MCF 10A (cell line): ENCODE measurements at regions not wholly inside any gene's neighbourhood (a gene's known extent, or its start where the extent isn't known, plus 50 kb on each side); places are given as distances from the start of the nearest gene placed in this dataset.

Experiments used
- BruUV-seq: library from RNA; stranded (reverse); fragments of 400-500 nt; replicated peaks from 2 replicates; lab custom pipeline; 2021; lab: Mats Ljungman, UMichigan
- CTCF ChIA-PET: fragments of 300-600 bp; sonication (Branson Sonifier 250); formaldehyde crosslinking; extraction: SDS; loops from one replicate; lab custom pipeline; 2021; ENCODE audit warnings: antibody characterized with exemption, inconsistent platforms; lab: Yijun Ruan, JAX
- POLR2A ChIA-PET: fragments of 300-600, 350-650 bp; sonication (Branson Sonifier 250); formaldehyde crosslinking; extraction: SDS; loops from one replicate; lab custom pipeline; 2020; ENCODE audit warnings: antibody characterized with exemption, inconsistent platforms; lab: Yijun Ruan, JAX
- DNase-seq: peaks from one replicate; pipeline ENCODE4 v3.0.0-alpha.2; 2018; ENCODE audit not compliant: unreplicated experiment
- H3K27ac Mint-ChIP-seq: one replicate; pipeline ENCODE4 v1.8.0; 2022; ENCODE audit warnings: mild to moderate bottlenecking, low read depth, mixed read lengths; ENCODE audit not compliant: unreplicated experiment
- H3K27me3 Mint-ChIP-seq: one replicate; pipeline ENCODE4 v1.8.0; 2022; ENCODE audit warnings: mixed read lengths; ENCODE audit not compliant: insufficient read depth, unreplicated experiment
- H3K36me3 Mint-ChIP-seq: one replicate; pipeline ENCODE4 v1.8.0; 2022; ENCODE audit warnings: mild to moderate bottlenecking, moderate library complexity, mixed read lengths; ENCODE audit not compliant: insufficient read depth, unreplicated experiment
- H3K4me1 Mint-ChIP-seq: one replicate; pipeline ENCODE4 v1.8.0; 2022; ENCODE audit warnings: mixed read lengths; ENCODE audit not compliant: insufficient read depth, unreplicated experiment
- H3K4me3 Mint-ChIP-seq: one replicate; pipeline ENCODE4 v1.8.0; 2022; ENCODE audit warnings: mild to moderate bottlenecking, moderate library complexity, mixed read lengths; ENCODE audit not compliant: unreplicated experiment
- H3K9me3 Mint-ChIP-seq: one replicate; pipeline ENCODE4 v1.8.0; 2022; ENCODE audit warnings: mixed read lengths; ENCODE audit not compliant: unreplicated experiment
- intact Hi-C: fragments of 100-400 bp; cut with micrococcal nuclease; formaldehyde crosslinking; loops from 2 replicates; pipeline ENCODE4 v1.14.1; 2022
- TF ChIP-seq, protein P1 (sequence below): fragments of 200-600 bp; IDR thresholded peaks from one replicate; pipeline ENCODE4 v1.8.0; 2022; ENCODE audit warnings: antibody characterized with exemption, mild to moderate bottlenecking; ENCODE audit not compliant: unreplicated experiment

DNA sequence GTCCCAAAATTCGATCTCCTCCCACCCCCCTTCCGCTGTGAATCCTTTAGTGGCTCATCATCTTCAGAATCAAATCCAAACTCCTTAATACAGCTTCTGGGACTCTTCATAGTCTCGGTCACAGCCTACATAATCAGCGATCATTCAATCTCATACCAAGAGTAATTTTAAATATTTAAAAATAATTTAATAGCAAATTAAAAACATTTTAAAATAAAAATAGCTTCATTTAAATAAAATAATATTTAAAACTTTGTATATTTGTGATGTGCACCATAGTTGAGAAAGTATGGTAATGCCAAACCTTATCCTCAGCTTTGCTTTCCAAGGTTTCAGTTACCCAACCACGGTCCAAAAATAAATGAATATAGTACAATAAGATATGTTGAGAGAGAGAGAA, 70.0 kb upstream of the NR3C1 start:
- POLR2A ChIA-PET, result no interaction called here
- H3K4me1 Mint-ChIP-seq, result peaks cover 8% of the 10 kb centered on the region
- intact Hi-C loops, result no loop called here

DNA sequence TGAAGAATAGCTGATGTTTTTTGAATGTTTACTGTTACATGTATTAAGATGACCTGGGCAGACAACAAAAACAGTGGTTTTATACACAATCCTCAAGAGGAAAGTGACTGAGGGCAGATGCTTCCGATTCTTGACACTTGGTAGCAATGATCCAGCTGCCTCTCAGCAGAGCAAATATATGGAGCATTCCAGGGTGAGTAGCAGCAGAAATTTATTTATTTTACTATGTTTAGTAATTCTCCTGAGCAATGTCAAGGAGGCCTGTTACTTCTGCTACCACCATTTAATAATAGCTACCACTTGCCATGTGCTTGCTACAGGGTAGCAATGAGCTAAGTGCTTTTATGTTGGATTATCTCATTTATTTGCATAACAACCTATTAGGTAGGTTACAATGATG, 69.1 kb upstream of the NR3C1 start:
- no peaks in the 10 kb centered on the region for H3K27me3 Mint-ChIP-seq
- POLR2A ChIA-PET, result interaction anchor here (0.6 to 1.6 kb wide), 3 partner anchors 9 to 23 kb away, joined by 3 to 5 read pairs (median 4); no protein-coding TSS in a partner anchor
- H3K36me3 Mint-ChIP-seq, result no peaks in the 10 kb centered on the region
- CTCF ChIA-PET, result interaction anchor here (0.6 kb wide), 1 partner anchor 376 kb away, joined by 5 read pairs; no protein-coding TSS in a partner anchor
- TF ChIP-seq, protein P1, sequence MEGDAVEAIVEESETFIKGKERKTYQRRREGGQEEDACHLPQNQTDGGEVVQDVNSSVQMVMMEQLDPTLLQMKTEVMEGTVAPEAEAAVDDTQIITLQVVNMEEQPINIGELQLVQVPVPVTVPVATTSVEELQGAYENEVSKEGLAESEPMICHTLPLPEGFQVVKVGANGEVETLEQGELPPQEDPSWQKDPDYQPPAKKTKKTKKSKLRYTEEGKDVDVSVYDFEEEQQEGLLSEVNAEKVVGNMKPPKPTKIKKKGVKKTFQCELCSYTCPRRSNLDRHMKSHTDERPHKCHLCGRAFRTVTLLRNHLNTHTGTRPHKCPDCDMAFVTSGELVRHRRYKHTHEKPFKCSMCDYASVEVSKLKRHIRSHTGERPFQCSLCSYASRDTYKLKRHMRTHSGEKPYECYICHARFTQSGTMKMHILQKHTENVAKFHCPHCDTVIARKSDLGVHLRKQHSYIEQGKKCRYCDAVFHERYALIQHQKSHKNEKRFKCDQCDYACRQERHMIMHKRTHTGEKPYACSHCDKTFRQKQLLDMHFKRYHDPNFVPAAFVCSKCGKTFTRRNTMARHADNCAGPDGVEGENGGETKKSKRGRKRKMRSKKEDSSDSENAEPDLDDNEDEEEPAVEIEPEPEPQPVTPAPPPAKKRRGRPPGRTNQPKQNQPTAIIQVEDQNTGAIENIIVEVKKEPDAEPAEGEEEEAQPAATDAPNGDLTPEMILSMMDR, result no peak
- H3K4me1 Mint-ChIP-seq, result peaks cover 8% of the 10 kb centered on the region
- DNase-seq, result no peak
- H3K4me3 Mint-ChIP-seq, result no peak overlapping the region
- intact Hi-C loops, result no loop called here
- no TSS peak for BruUV-seq
- H3K9me3 Mint-ChIP-seq, result no peaks in the 10 kb centered on the region
- H3K27ac Mint-ChIP-seq, result no peak overlapping the region

More for the DNA sequence above, 70.0 kb upstream of the NR3C1 start:
- TF ChIP-seq, protein P1, result no peak
- Mint-ChIP-seq H3K36me3 (no peaks in the 10 kb centered on the region), H3K9me3 (no peaks in the 10 kb centered on the region), H3K4me3 (no peak overlapping the region), H3K27ac (no peak overlapping the region), H3K27me3 (no peaks in the 10 kb centered on the region)
- BruUV-seq, result no TSS peak
- DNase-seq, result no peak
- CTCF ChIA-PET, result interaction anchor here (0.6 to 1.4 kb wide), 3 partner anchors 10 to 513 kb away, joined by 3 to 5 read pairs (median 4); no protein-coding TSS in a partner anchor

DNA sequence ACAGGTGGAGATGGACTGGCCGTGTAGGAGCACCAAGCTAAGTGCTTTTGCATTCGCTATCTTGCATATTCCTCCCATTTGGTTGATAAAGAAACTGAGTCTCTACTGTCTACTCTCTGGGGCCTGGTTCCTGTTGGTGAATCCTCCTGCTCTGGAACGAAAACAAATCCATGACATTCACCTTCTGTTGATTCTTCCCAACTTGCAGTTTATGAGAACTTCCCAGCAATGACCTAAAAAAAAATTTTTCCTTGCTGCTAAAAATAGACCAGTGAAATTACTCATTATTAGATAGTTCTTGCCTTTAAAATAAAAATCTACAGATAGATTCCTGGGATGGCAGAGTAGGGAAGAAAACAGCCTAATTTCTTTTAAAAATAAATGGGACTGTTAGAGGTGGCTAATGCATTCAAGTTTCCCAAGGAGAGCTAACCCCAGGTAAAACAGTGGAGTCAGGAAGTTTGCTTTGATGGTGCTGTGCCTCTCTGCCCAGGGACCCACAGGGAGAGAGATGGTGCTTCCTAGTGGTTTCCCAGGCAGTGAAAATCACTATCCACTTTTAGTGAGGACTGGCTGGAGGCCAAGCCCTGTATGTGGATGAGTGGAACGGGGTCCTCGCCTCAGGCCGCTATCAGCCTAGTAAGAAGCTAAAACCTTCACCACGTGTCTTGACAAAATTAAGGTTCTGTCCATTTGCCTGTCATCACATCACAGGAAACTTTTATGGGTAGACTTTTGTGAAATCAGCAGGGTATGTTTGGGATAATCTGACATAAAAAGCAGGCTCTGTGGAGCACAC, 68.4 kb upstream of the NR3C1 start:
- intact Hi-C loops, result no loop called here
- no TSS peak for BruUV-seq
- ChIA-PET CTCF (interaction anchor here (0.6 to 1.0 kb wide), 2 partner anchors 59 to 376 kb away, joined by 3 to 5 read pairs; no protein-coding TSS in a partner anchor), POLR2A (interaction anchor here (0.6 to 1.6 kb wide), 5 partner anchors 9 to 24 kb away, joined by 3 to 5 read pairs (median 4); no protein-coding TSS in a partner anchor)
- Mint-ChIP-seq H3K4me1 (peaks cover 8% of the 10 kb centered on the region), H3K27ac (no peak overlapping the region), H3K36me3 (no peaks in the 10 kb centered on the region), H3K27me3 (no peaks in the 10 kb centered on the region), H3K4me3 (no peak overlapping the region), H3K9me3 (no peaks in the 10 kb centered on the region)
- TF ChIP-seq, protein P1, result no peak
- no peak for DNase-seq

DNA sequence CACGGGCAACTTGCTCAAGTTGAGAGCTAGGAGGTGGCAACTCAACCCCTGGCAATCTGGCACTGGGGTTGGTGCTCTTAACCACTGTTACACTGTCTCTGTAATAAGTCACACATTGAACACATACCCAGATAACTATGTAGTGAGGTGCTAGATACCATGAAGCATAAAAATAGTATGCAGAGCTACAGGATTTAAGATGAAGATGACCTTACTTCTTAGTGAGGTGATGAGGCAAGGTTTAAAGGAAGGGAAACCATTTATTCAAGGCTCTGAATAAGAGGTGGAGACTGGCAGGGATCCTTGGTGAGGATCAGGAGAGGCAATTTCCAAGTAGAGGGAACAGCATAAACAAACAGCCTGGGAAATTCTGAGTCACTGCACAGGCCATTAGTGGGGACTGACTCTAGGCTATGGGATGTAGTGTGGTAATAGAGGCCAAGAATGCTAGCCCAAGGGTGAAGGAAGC, 67.6 kb upstream of the NR3C1 start:
- H3K4me1 Mint-ChIP-seq, result peaks cover 8% of the 10 kb centered on the region
- no peak overlapping the region for H3K27ac Mint-ChIP-seq
- no peaks in the 10 kb centered on the region for H3K9me3 Mint-ChIP-seq
- H3K36me3 Mint-ChIP-seq, result no peaks in the 10 kb centered on the region
- ChIA-PET POLR2A (interaction anchor here (1.0 to 1.4 kb wide), 2 partner anchors 12 to 23 kb away, joined by 4 read pairs; no protein-coding TSS in a partner anchor), CTCF (interaction anchor here (1.0 kb wide), 1 partner anchor 58 kb away, joined by 3 read pairs; no protein-coding TSS in a partner anchor)
- H3K4me3 Mint-ChIP-seq, result no peak overlapping the region
- intact Hi-C loops, result no loop called here
- no TSS peak for BruUV-seq
- H3K27me3 Mint-ChIP-seq, result no peaks in the 10 kb centered on the region
- DNase-seq, result peak; percentile 54
- TF ChIP-seq, protein P1, result no peak
